Body of pancreas (tissue), 4 donors: ENCODE measurements at regions not wholly inside any gene's neighbourhood (a gene's known extent, or its start where the extent isn't known, plus 50 kb on each side); places are given as distances from the start of the nearest gene placed in this dataset.

Experiments
- ATAC-seq: fragments of 150-250 bp; one replicate; pipeline ENCODE4 v1.9.1; 2016
- DNase-seq, 4 donors: peaks; one replicate each; pipeline ENCODE4 v3.0.0-alpha.2; 2019
- H3K27ac ChIP-seq, 4 donors: fragments of 200-600 bp; sonication (generic); 1 replicate in 3 of 4; 2 replicates in 1 of 4; pipeline versions ENCODE4 v1.5.1 to v1.6.1; 2016 to 2019; ENCODE audit warnings: mild to moderate bottlenecking in 1 of 4, mixed read lengths in 1 of 4, moderate library complexity in 1 of 4
- H3K27me3 ChIP-seq, 2 donors: fragments of 200-600 bp; sonication (generic); one replicate each; pipeline ENCODE4 v1.6.0; 2016; ENCODE audit warnings: mild to moderate bottlenecking in 1 of 2
- H3K36me3 ChIP-seq, 2 donors: fragments of 200-600 bp; sonication (generic); replicated peaks in 1 of 2; 2 replicates each; pipeline ENCODE4 v1.5.1; 2016; ENCODE audit warnings: low read depth in 2 of 2; ENCODE audit not compliant: insufficient read depth in 1 of 2
- H3K4me1 ChIP-seq: fragments of 200-600 bp; sonication (generic); one replicate; pipeline ENCODE4 v1.6.0; 2016
- H3K4me3 ChIP-seq, 2 donors: fragments of 200-600 bp; sonication (generic); 1 replicate in 1 of 2; 2 replicates in 1 of 2; pipeline ENCODE4 v1.5.1; 2016 to 2019
- H3K9me3 ChIP-seq, 3 donors: fragments of 200-600 bp; sonication (generic); 1 replicate in 2 of 3; 2 replicates in 1 of 3; pipeline ENCODE4 v1.5.1; 2016
- POLR2A ChIP-seq, 3 donors: fragments of 450-650 bp; IDR thresholded peaks; one replicate each; pipeline ENCODE4 v1.6.1; 2016; ENCODE audit warnings: antibody characterized with exemption in 3 of 3, mild to moderate bottlenecking in 2 of 3
- WGBS, 2 donors: methylation state at CpG; one replicate each; pipeline ENCODE4 v1.1.5; 2017; 5-methylcytosine and 5-hydroxymethylcytosine counted together
- intact Hi-C: fragments of 100-400 bp; cut with DNase I; formaldehyde crosslinking; loops from one replicate; pipeline ENCODE4 v1.15.1; 2023
- TF ChIP-seq, protein P1 (sequence below), 7 experiments: fragments of 450-650 bp in 4 of 7; fragments of 200-600 bp in 3 of 7; sonication (generic) in 3 of 7; IDR thresholded peaks; one replicate each; pipeline ENCODE4 v1.5.1; 2016 to 2019; ENCODE audit warnings: antibody characterized with exemption in 7 of 7

- Histone ChIP-seq H3K27me3 (no peaks in the 10 kb centered on the region), H3K36me3 (no peaks in the 10 kb centered on the region), H3K27ac (no peak overlapping the region), H3K4me3 (no peak overlapping the region), H3K4me1 (no peaks in the 10 kb centered on the region), H3K9me3 (no peaks in the 10 kb centered on the region)
- 48 to 50% methylated on average over 4 of the region's 4 CpGs for WGBS, 2 donors
- TF ChIP-seq, protein P1, sequence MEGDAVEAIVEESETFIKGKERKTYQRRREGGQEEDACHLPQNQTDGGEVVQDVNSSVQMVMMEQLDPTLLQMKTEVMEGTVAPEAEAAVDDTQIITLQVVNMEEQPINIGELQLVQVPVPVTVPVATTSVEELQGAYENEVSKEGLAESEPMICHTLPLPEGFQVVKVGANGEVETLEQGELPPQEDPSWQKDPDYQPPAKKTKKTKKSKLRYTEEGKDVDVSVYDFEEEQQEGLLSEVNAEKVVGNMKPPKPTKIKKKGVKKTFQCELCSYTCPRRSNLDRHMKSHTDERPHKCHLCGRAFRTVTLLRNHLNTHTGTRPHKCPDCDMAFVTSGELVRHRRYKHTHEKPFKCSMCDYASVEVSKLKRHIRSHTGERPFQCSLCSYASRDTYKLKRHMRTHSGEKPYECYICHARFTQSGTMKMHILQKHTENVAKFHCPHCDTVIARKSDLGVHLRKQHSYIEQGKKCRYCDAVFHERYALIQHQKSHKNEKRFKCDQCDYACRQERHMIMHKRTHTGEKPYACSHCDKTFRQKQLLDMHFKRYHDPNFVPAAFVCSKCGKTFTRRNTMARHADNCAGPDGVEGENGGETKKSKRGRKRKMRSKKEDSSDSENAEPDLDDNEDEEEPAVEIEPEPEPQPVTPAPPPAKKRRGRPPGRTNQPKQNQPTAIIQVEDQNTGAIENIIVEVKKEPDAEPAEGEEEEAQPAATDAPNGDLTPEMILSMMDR (IDR thresholded peaks at IDR 0.05): no peak
- no peak for TF ChIP-seq POLR2A (IDR thresholded peaks at IDR 0.05)
- DNase-seq: no peak
- ATAC-seq: no peak
- intact Hi-C loops: no loop called here
These were observed 133.8 kb downstream of the ANKRD60 start for GRCh38 chr20:58094698-58095097.

DNA sequence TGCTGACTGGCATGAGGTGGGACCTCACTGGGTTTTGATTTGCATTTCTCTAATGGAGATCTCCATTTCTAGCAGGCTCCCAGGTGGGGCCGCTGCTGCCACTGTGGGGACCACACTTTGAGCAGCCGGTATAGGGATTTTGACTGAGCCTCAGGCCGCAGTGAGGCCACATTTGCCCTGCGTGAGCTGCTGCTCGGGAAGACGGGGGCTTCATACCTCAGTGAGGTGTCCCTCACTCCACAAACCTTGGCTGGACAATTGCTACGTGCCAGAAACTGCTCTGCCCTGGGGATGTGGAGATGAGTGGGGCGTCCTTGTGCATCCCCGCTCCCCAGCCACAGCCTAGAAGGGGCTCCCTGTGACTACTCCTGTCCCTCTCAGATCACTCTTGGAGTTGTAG is 134.3 kb downstream of the ANKRD60 start:
- Histone ChIP-seq H3K27ac (no peak overlapping the region), H3K9me3 (no peaks in the 10 kb centered on the region), H3K36me3 (no peaks in the 10 kb centered on the region), H3K4me1 (no peaks in the 10 kb centered on the region), H3K27me3 (no peaks in the 10 kb centered on the region), H3K4me3 (no peak overlapping the region)
- intact Hi-C loops: no loop called here
- WGBS, 2 donors: 79 to 84% methylated on average over 3 to 9 of the region's 9 CpGs
- DNase-seq: no peak
- TF ChIP-seq, protein P1 (IDR thresholded peaks at IDR 0.05): no peak
- TF ChIP-seq POLR2A (IDR thresholded peaks at IDR 0.05): no peak
- no peak for ATAC-seq

DNA sequence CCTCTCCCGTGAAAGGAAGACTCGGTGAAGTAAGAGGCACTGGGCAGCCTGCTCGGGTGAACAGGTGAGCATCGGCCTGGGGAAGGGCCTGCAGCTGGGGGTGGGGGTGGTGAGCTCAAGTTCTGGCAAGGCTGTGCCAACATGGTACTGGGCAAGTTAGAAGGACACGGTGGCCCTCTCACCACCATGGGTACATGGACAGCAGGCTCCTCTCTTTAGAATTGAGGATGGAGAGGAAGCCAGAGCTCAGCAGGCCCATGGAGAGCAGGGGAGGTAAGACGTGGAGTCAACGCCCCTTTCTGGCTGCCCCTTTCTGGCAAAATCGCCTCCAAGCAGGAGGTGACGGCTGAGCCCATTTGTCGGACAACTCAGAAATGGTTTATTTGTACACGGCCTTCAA is 135.6 kb downstream of the ANKRD60 start:
- no peaks in the 10 kb centered on the region for H3K9me3 ChIP-seq
- no peak overlapping the region for H3K4me3 ChIP-seq
- H3K27me3 ChIP-seq: no peaks in the 10 kb centered on the region
- ATAC-seq (no peak), DNase-seq (no peak)
- 64 to 70% methylated on average over 10 to 11 of the region's 11 CpGs for WGBS, 2 donors
- TF ChIP-seq POLR2A (IDR thresholded peaks at IDR 0.05): no peak
- TF ChIP-seq, protein P1 (IDR thresholded peaks at IDR 0.05): no peak
- no peaks in the 10 kb centered on the region for H3K36me3 ChIP-seq
- intact Hi-C loops: no loop called here
- H3K27ac ChIP-seq: no peak overlapping the region
- H3K4me1 ChIP-seq: no peaks in the 10 kb centered on the region

DNA sequence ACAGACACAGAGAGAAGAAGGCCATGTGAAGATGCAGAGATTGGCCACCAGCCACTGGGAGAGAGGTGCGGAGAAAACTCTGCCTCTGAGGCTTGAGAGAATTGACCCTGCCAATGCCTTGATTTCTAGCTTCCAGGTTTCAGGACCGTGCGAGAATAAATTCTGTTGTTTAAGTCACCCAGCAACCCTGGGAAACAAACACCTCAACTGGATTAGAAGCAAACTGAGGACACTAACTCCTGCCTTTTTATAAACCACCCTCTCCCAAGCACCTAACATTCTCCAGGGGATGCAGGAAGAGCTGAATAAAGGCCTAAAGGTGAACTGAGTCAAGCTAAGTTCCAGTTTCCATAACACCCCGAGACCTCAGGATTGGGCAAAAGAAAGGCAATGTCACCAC is 136.1 kb downstream of the ANKRD60 start:
- Histone ChIP-seq H3K27ac (no peak overlapping the region), H3K36me3 (no peaks in the 10 kb centered on the region), H3K27me3 (no peaks in the 10 kb centered on the region), H3K4me3 (no peak overlapping the region), H3K9me3 (no peaks in the 10 kb centered on the region), H3K4me1 (no peaks in the 10 kb centered on the region)
- ATAC-seq (no peak), DNase-seq (no peak)
- 72 to 76% methylated on average over 4 of the region's 4 CpGs for WGBS, 2 donors
- intact Hi-C loops: no loop called here
- TF ChIP-seq POLR2A (IDR thresholded peaks at IDR 0.05): no peak
- TF ChIP-seq, protein P1 (IDR thresholded peaks at IDR 0.05): no peak

DNA sequence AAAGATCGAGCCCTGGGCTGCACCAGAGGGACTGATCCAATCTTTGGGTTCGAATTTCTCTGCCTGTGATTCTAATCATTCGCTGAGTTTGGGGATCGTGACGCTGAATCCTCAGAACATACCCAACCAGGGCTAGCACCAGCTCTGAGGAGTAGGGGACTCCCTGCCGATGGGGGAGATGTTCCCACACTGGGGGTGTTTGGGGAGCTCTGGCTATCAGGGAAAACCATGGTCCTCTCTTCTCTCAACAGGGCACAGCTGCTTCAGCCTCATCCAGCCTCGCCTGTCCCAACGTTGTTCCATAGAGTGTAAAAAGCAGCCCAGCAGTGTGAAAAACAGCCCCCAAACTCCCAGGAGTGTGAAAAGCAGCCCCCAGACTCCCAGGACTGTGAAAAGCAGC is 136.6 kb downstream of the ANKRD60 start:
- intact Hi-C loops: no loop called here

More for the DNA sequence above, 136.6 kb downstream of the ANKRD60 start:
- WGBS, 2 donors: 49 to 56% methylated on average over 8 of the region's 8 CpGs
- H3K27ac ChIP-seq: no peak overlapping the region
- no peak overlapping the region for H3K4me3 ChIP-seq
- H3K36me3 ChIP-seq: no peaks in the 10 kb centered on the region
- H3K4me1 ChIP-seq: peaks cover 3% of the 10 kb centered on the region
- H3K27me3 ChIP-seq: no peaks in the 10 kb centered on the region
- DNase-seq: no peak
- TF ChIP-seq, protein P1 (IDR thresholded peaks at IDR 0.05): no peak
- no peak for TF ChIP-seq POLR2A (IDR thresholded peaks at IDR 0.05)
- no peak for ATAC-seq
- no peaks in the 10 kb centered on the region for H3K9me3 ChIP-seq
